ENCODE measurements at regions not wholly inside any gene's neighbourhood (a gene's known extent, or its start where the extent isn't known, plus 50 kb on each side); places are given as distances from the start of the nearest gene placed in this dataset.

DNA sequence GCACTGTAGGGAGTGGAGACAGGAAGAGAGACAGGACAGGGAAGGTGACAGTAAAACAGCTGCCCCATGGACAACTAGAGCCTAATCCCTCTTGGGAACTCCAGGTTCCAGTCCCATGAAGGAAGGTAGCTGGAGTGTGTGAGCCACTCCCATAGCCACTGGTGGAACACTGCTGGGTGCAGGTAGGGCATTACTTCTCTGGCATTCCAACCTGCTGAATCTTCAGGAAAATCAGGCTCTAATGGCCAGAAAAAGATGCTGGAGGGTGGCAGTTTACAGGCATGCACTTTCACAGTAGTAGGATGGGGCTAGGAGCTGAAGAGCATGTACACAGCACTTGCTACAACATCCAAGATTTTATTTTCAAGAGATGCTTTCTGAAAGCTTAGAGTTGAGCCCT, 259.4 kb downstream of the AUH start:
- no peak for DNase-seq

DNA sequence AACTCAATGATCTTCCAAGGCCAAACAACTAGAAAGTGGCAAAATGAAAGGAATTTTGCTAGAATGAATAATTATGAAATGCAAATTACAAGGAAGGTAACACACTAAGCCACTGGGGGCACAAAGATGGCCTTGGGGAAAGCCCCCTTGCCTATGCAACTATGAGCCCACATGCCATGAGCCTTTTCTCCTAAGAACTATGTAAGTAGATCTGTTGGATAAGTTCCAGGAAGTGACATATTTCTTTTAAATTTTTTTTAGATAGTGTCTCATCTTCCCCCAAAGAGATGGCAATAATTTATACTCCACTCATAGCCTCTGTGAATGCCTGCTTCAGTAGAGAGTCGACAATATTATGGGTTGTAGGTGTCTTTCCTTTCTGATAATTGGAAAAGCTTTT, 257.8 kb downstream of the AUH start:
- DNase-seq: no peak

DNA sequence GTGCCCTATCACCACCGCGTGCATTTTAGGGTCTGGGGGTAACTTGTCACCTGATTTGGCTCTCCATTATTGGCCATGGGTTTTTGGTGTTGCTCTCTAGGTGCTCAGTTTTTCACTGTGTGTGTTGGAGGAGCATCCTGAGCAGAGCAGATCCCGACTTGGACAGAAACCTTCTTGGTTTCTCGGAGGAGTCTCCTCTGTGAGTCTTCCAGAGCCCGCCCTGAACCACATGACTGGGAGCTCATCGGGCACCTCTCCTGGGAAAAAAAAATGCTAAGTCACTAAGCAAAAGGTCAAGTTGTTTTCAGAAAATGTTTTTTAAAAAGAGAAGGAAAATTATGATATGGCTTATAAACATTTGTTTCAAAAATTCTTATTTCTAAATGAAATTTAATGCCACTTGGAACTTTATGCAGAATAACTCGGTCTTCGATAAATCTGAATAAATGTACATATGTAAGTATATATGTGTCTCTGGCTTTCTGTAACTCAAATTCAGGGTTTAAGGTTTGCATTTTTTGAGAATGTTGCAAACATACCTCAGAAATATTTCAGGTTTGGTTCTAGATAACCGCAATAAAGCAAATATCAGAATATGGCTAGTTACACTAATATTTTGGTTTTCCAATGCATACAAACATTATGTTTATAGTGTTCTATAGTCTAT, 255.2 kb downstream of the AUH start:
- no peak for DNase-seq

DNA sequence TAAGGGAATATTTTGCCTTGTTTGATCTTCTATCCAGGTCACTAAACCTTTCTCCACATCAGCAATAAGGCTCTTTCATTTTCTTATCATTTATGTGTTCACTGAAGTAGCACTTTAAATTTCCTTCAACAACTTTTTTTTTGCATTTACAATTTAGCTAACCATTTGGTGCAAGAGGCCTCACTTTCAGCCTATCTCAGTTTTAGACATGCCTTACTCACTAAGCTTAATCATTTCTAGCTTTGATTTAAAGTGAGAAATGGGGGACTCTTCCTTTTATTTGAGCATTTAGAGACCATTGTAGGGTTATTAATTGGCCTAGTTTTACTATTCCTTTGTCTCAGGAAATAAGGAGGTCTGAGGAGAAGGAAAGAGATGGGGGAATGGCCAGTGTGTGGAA, 250.5 kb downstream of the AUH start:
- no peak for DNase-seq

DNA sequence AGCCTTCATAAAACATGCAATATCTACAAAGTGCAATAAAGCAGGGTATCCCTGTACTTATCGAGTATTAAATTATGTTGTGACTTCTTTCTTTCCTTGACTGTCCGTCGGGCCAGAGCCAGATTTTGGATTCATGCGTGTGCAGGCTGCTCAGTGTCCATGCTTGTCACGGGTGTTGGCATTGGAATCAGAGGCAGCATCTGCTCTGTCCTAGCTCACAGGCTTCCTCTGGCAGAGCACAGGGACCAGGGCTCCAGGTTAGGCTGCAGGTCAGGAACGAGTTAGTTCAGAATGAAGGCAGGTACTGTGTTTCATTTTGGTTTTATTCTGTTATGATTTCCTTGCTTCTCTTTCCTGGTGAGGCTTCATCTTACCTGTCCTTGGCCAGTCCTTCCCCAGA, 249.8 kb downstream of the AUH start:
- no peak for DNase-seq

DNA sequence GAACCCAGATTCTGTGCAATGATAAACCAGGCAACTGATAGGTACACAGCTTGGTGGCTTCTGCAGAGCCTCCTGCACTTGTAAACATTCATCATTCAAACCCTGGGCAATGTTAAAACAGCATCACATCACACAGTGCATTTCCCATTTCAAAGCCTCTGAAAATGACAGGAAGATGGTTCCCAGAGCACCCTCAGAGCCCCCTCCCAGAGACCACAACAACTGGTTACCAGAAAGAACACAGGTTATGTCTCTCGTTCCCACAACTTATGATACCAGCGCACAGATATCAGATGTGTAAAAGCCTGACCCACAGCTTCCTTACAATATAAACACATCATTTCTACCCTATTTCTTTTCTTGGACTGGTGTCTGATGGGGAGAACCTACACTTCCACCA, 248.7 kb downstream of the AUH start:
- no peak for DNase-seq

DNA sequence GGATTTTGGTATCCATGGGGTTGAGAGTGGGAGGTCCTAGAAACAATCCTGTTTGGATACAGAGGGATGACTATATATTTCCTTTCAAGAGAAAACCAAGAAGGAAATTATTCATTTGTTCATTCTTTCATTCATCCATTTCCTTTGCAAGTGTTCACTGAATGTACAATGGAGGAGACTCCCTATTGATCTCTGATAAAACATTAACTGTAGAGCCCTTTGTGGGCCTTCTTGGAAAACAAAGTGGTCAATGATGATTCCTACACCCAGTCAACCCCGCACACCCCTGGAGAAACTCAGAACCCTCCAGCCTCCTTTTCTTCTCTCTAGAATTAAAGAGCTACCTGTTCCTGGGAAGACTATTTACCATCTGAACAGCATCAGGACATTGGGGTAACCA, 247.3 kb downstream of the AUH start:
- no peak for DNase-seq

DNA sequence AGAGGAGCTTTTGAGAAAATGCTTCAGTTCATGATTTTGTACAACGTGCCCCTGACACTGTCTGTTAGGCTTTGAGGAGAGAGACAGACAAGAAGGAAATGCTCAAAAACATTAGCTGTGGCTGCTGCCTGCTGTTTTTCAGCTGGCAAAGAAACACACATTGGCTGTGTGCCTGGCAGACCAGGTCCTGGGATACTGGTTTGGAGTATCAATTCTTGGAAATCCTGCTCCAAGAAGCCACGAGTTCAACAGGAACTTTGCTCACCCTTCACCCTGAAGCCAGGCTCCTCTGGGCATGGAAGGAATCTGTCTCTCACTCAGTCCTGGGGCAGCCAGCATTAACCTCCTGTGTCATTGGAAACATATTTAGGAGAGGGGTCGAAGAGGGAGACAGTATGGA, 245.5 kb downstream of the AUH start:
- no peak for DNase-seq

DNA sequence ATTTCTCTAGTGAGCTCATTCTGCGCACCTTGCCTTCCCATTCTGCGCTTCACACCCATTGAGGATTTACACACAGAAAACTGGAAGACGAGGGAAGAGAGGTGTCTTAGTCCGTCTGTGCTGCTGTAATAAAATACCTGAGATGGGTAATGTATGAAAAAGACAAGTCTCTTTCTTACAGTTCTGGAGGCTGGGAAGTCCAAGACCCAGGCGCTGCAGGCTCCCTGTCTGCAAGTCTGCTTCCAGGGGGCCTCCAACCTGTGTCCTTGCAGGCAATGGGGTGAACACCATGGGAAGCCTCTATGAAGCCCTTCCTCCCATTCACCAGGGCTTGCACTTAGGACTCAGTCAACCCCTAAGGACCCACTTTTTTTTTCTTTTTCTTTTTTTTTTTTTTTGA, 245.0 kb downstream of the AUH start:
- no peak for DNase-seq

DNA sequence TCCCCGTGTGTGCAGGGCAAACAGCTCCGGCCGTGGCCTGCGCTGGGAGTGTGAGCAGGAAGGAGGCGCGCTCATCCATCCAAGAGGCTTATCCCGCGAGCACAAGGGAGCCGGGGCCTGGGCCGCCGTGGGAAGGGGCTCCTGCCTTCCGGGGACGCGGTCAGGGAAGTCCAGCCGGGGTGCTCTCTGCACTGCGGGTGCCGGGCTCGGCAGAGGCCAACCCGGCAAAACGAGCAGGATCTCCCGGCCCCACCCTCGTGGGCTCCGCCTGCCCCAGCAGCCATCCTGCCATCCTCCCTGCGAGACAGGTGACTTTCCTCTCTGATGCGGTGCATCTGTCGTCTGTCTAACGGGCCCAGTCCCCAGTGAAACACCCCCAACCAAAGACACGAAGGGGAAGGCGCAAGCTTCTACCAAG, 244.2 kb downstream of the AUH start:
- DNase-seq: no peak

DNA sequence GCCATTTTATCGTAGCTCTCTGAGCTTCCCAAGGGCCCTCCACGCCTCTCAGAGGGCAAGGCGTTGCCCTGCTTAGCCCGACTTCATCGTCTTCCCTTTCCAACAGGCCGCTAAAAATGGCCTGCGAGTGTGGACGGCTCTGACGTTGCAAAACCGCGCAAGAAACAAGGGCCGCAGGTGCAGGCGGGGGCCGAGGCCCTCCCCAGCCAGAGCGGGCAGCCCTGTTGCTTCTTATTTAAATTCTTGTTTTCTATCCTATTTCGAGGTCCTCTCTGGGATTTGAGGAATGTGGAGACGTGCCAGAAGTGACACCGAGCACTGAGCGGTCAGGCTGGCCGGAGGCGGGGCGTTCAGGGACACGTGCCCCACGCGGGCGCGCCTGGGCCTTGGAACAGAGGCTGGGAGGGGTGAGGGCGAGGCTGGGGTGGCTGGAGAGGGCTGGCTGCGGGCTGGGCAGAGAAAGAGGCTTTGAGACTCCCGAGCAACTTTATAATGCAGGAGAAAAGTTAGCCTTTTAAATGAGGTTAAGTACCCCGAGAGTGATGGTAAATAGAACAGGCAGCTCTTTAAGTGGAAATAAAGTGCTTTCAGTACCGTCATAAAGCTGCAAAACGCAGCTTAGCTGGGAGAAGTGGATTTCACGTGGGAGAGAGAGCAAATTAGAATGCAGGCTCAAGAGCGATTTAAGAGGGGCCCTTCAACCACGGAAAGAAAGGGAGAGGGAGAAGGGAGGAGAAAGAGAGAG, 243.6 kb downstream of the AUH start:
- DNase-seq: no peak

DNA sequence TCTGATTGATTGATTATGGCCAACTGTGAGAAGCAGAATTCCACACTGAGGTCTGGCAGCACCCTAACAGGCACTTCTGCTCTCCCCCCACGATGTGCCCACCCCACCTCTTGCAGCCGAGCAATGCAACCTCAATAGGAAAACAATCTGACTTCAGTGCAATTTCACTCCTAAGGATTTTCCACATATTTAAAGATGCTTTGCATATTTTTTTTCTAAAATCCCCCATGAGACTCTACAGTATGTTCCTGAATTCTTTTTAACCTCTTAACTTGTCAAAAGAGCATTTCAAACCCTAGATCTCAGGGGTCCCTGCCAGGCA, 243.1 kb downstream of the AUH start:
- no peak for DNase-seq

DNA sequence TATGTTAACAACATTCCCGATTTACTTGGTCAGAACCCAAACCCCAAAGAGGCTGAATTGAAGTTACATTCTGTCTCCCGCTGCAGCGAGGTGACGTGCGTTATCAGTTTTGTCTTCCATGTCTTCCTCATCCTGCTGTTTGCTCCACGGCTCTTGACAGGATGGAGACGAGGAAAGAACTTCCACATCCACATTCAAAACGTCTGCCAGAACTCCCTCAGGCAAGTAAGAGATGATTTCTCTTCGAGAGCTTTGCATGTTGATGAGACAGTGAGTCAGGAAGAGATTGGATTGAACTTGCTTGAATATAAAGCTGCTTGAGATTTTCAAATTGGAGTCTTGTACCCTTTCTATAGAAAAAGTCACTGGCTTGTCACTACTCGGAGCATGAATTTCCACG, 242.6 kb downstream of the AUH start:
- DNase-seq: no peak

DNA sequence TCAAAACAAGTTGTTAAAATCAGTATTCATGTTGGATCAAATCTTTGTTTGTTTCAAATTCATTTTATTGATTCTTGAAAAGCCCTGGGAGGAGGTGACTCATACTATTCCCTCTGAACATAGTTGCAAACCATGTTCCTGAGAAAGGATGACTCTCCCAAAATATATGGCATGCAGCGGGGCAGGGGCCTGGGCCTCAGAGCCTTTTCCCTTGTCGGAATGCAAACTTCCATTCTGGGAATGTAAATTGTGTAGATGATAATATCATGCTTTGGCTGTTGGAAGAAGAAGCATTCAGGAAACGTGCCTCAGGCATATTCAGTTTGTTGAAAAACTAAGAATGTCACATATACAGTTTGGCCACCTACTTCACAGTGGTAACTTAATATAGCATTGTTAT, 242.0 kb downstream of the AUH start:
- no peak for DNase-seq

DNA sequence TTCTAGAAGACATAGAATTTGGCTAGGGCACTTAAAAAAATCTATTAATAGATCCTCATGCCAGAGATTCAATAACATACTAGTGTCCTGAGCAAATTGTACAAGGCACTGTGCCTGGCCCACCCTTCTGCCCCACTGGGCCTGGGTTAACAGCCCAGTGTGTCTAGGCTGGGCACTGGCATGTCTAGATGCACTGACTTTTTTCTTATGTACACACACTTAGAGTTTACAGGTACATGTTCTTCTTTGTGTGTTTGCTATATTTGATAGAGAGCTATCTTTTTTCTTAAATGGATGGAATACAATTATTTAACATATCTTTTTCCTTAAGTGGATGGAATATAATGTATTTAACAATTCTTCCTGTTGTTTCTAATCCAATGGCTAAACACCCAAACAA, 241.5 kb downstream of the AUH start:
- no peak for DNase-seq

DNA sequence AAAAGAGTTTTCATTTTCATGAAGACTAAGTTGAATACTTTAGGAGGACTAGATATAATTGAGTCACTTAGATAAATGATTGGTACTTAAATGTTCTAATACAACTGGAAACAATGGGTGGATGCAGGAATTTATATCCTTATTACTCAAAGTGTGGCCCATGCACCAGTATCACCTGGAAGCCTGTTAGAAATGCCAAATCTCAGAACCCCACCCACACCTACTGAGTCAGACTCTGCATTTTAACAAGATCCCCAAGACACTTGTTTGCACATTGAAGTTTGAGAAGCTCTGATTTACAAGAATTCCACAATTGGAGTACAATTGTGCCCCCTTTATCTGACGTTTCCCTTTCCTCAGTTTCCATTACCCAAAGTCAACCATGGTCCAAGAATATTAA, 239.0 kb downstream of the AUH start:
- no peak for DNase-seq

DNA sequence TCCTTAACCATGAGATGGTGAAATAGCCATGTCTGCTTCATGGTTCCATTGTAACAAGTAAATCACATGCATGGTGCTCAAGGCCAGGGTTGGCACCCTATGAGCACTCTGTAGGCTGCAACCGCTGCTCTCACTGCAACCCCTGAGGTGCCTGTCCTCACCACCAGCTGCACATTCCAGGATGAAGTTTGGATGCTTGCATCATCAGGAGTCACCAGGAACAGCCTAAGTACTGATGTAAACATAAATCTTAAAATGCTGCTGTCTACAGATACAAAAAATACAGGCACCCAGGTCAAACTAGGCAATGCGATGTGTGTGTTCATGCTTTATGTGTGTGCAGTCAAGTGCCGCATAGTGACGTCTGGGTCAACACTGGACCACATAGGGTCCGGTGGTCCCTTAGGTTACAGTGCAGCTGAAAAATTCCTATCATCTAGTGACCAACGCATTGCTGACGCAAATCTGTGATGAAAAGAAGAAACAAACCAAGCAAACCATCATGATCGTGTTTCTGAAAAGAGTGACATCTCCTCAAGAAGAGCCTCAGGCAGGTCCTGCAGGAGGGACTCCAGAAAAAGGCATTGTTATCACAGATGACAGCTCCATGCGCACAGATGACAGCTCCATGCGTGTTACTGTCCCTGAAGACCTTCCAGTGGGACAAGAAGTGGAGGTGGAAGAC, 234.8 kb downstream of the AUH start:
- DNase-seq: no peak

DNA sequence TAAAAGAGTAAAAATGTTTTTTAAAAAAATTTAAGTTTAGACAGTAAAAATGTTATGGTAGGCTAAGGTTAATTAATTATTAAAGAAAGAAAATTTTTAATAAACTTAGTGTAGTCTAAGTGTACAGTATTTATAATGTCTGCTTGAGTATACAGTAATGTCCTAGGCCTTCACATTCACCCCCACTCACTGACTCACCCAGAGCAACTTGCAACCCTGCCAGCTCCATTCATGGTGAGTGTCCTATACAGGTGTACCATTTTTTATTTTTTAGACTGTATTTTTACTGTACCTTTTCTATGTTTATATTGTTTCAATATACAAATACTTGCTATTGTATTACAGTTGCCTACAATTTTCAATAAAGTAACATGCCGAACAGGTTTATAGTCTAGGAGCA, 234.1 kb downstream of the AUH start:
- DNase-seq: no peak

DNA sequence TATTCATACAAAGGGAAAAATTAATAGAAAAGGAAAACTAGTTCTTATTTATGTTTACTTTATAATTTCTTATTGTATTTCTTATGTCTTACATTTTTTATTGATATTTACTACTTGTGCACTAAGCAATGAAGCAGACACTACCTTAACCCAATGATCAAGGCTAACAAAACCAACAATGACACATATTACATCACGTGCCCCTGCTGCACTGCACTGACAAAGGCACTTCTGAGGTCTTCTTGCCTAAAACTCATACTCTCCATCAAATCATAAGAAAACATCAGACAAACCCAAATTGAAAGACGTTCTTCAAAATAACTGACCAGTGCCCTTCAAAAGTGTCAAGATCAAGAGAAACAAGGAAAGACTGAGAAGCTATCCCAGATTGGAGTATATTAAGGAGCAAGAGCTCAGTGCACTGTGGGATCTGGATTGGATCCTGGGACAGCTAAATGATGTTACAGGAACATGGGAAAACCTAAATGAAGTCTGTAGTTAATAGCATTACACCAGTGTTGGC, 230.9 kb downstream of the AUH start:
- no peak for DNase-seq

DNA sequence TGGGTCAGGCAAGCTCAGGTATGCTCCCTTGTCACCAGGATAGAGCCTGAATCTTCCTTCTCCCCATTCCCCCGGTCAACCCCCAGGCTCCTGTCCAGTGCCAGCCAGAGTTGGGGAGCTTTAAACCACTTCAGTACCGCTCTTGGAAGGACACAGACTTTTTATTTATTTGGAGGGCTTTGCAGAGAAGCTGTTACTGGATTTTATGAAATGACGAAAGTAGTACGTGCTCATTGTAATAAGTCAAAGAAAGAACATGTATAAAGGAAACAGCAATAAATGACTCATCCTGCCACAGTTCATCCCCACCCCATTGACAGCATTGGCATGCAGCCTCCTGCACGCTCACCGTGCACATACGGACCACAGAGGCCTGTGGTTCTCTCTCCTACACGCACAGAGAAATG, 230.3 kb downstream of the AUH start:
- peak; percentile 54 for DNase-seq

DNA sequence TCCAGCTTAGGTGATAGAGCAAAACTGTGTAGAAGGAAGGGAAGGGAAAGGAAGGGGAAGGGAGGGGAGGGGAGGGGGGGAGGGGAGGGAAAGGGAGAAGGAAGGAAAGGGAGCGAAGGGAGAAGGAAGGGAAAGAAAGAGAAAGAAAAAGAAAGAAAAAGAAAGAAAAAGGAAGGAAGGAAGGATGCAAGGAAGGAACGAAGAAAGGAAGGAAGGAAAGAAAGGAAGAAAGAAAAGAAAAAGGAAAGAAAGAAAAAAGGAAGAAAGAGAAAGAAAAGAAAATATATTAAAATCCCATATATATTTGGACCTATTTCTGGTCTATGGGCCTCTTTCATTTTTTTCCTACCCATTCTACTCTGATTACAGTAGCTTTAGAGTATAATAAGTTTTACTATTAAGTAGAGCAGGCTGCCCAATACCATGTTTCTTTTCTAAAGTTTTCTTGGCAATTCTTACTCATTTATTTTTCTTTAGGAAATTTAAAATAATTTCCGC, 229.1 kb downstream of the AUH start:
- no peak for DNase-seq

DNA sequence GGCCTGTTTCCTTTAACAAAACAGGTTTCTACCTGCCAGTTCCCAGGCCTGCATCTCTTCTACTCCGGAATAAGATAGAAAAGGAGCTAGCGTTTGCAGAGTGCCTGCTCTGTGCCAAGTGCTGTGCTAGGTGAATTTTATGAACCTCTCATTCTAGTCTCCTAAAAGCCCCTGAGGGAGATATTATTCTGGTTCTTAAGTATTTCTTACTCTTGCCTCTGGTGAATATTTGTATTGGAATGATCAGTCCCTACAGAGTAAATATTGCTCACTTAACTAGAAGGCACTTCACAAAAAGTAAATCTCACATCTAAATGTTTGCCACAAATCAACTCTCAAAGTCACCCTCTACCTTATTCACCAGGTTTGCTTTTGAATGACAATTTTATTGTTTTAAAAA, 227.1 kb downstream of the AUH start:
- DNase-seq: no peak

DNA sequence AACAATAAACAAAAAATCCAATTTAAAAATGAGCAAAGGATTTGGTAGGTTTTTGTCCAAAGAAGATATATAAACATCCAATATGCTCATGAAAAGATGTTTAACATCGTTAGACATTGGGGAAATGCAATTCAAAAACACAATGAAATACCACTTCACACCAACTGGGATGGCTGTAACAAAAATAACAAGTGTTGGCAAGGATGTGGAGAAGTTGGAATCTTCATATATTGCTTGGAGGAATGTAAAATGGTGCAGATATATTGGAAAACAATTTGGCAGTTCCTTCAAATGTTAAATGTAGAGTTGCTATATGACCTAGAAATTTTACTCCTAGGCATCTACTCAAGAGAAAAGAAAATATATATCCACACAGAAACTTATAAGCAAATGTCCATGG, 224.3 kb downstream of the AUH start:
- no peak for DNase-seq

DNA sequence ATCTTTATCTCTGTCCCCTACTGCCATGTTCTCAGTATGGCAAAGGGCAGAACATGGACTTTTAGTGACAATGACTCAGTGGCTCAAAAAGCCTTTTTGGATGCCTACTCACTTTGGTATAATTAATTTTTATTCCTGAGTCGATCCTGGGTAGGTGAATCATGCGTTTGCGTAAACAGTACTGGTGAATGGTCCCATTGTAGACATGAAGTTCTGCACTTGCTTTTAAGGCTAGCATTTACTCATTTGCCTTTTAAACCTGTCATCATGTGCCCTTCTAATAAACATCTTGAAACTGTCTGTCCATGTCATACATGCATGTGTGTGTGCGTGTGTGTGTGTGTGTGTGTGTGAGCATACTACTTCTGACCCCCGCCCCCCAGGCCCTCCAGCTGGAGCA, 223.0 kb downstream of the AUH start:
- no peak for DNase-seq

All from activated naive CD4-positive, alpha-beta T cell treated with anti-CD3 and anti-CD28 coated beads, Interleukin-2, amount 50 U/mL, for 16 hours (primary cell).